Sigmoid colon (tissue), 6 donors: ENCODE measurements at regions not wholly inside any gene's neighbourhood (a gene's known extent, or its start where the extent isn't known, plus 50 kb on each side); places are given as distances from the start of the nearest gene placed in this dataset.

Experiments
- DNase-seq: peaks from one replicate; pipeline ENCODE4 v3.0.0-alpha.2; 2019
- H3K27ac ChIP-seq, 4 donors: fragments of 200-600 bp; sonication (generic); one replicate each; pipeline ENCODE4 v1.5.1; 2016 to 2019; ENCODE audit warnings: mild to moderate bottlenecking in 1 of 4
- H3K27me3 ChIP-seq, 3 donors: fragments of 200-600 bp; sonication (generic); one replicate each; pipeline ENCODE4 v1.5.1; 2019; ENCODE audit warnings: mild to moderate bottlenecking in 1 of 3
- H3K36me3 ChIP-seq, 4 donors: fragments of 200-600 bp; sonication (generic); one replicate each; pipeline ENCODE4 v1.5.1; 2016 to 2019
- H3K4me1 ChIP-seq, 4 donors: fragments of 200-600 bp; sonication (generic); one replicate each; pipeline ENCODE4 v1.5.1; 2017 to 2019
- H3K4me3 ChIP-seq, 4 donors: fragments of 200-600 bp; sonication (generic); one replicate each; pipeline ENCODE4 v1.5.1; 2017 to 2019; ENCODE audit warnings: mild to moderate bottlenecking in 2 of 4, moderate library complexity in 1 of 4
- H3K9me3 ChIP-seq, 4 donors: fragments of 200-600 bp in 3 of 4; sonication (generic) in 3 of 4; one replicate each; pipeline versions ENCODE4 v1.5.1 to v1.6.1; 2013 to 2019
- EP300 ChIP-seq, 4 donors: sonication (generic); formaldehyde crosslinking; IDR thresholded peaks; one replicate each; pipeline ENCODE4 v1.6.1; 2017; ENCODE audit warnings: antibody characterized with exemption in 4 of 4
- POLR2A ChIP-seq, 2 donors: fragments of 450-650 bp; IDR thresholded peaks; one replicate each; pipeline ENCODE4 v1.6.1; 2016; ENCODE audit warnings: antibody characterized with exemption in 2 of 2, mild to moderate bottlenecking in 2 of 2, moderate library complexity in 2 of 2
- POLR2AphosphoS5 ChIP-seq, 4 donors: sonication (generic); formaldehyde crosslinking; IDR thresholded peaks; one replicate each; pipeline ENCODE4 v1.6.1; 2017; ENCODE audit warnings: antibody characterized with exemption in 4 of 4
- WGBS, 2 donors: extraction: QIAGEN DNeasy Blood & Tissue Kit; methylation state at CpG; one replicate each; pipeline ENCODE4 v1.1.7; 2013; 5-methylcytosine and 5-hydroxymethylcytosine counted together
- intact Hi-C: fragments of 100-400 bp; cut with DNase I; formaldehyde crosslinking; loops from one replicate; pipeline ENCODE4 v1.15.1; 2023
- TF ChIP-seq, protein P1 (sequence below), 4 experiments: fragments of 450-650 bp in 3 of 4; fragments of 200-600 bp in 1 of 4; IDR thresholded peaks; one replicate each; pipeline ENCODE4 v1.5.1; 2016 to 2019; ENCODE audit warnings: antibody characterized with exemption in 4 of 4, mild to moderate bottlenecking in 3 of 4, moderate library complexity in 2 of 4
- donor health status: healthy with polysubstance abuse.
- donor health status: healthy.

DNA sequence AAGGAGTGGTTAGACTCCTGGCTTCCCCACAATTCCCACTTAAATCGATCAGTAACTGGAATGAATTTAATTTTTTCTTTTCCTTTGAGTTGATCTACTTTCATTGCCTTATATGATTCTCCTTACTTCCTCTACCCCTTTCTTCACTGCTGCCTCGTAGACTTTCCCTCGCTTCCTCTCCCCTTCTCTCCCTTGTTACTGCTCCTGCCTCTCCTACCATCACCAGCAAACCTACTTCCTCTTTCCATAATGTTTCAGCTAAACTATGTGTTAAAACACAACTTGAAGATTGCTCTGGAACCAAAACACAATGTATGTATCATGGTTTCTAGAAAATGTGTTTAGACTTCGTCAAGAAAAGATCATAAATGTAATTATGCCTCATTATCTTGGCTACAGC is 132.0 kb upstream of the TET2 start:
- Histone ChIP-seq H3K27ac (no peak overlapping the region), H3K36me3 (no peaks in the 10 kb centered on the region), H3K4me1 (no peaks in the 10 kb centered on the region), H3K4me3 (no peak overlapping the region), H3K9me3 (no peaks in the 10 kb centered on the region), H3K27me3 (no peaks in the 10 kb centered on the region)
- intact Hi-C loops: no loop called here
- no peak for DNase-seq
- 44 to 61% methylated on average over 4 of the region's 4 CpGs for WGBS, 2 donors
- TF ChIP-seq EP300 (IDR thresholded peaks at IDR 0.05): no peak
- TF ChIP-seq POLR2AphosphoS5 (IDR thresholded peaks at IDR 0.05): no peak
- TF ChIP-seq, protein P1, sequence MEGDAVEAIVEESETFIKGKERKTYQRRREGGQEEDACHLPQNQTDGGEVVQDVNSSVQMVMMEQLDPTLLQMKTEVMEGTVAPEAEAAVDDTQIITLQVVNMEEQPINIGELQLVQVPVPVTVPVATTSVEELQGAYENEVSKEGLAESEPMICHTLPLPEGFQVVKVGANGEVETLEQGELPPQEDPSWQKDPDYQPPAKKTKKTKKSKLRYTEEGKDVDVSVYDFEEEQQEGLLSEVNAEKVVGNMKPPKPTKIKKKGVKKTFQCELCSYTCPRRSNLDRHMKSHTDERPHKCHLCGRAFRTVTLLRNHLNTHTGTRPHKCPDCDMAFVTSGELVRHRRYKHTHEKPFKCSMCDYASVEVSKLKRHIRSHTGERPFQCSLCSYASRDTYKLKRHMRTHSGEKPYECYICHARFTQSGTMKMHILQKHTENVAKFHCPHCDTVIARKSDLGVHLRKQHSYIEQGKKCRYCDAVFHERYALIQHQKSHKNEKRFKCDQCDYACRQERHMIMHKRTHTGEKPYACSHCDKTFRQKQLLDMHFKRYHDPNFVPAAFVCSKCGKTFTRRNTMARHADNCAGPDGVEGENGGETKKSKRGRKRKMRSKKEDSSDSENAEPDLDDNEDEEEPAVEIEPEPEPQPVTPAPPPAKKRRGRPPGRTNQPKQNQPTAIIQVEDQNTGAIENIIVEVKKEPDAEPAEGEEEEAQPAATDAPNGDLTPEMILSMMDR (IDR thresholded peaks at IDR 0.05): no peak
- TF ChIP-seq POLR2A (IDR thresholded peaks at IDR 0.05): no peak

DNA sequence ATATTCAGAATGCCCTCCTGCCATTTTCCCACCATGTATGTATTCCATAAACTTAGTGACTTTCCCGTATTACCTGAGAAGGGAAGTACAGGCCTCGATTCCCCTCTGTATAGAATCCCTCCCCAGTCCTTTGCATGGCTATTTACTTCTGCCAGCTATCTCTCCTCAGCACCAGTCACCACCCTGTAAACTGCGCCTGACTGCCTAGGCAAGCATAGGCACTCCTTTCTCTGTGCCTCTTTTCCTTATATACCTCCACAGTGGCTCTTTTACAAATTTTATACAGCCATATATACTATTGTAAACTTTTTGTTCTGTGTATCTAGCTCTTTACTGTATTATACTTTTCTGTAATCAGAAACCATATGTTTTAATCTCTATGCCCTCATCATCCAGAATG is 130.9 kb upstream of the TET2 start:
- H3K9me3 ChIP-seq: no peaks in the 10 kb centered on the region
- WGBS, 2 donors: 74 to 93% methylated on average over 3 of the region's 3 CpGs
- H3K36me3 ChIP-seq: no peaks in the 10 kb centered on the region
- H3K4me3 ChIP-seq: no peak overlapping the region
- TF ChIP-seq, protein P1 (IDR thresholded peaks at IDR 0.05): peak in 1 of 4 experiments; percentile 4
- TF ChIP-seq POLR2AphosphoS5 (IDR thresholded peaks at IDR 0.05) (no peak), POLR2A (IDR thresholded peaks at IDR 0.05) (no peak)
- intact Hi-C loops: no loop called here
- DNase-seq: no peak
- no peaks in the 10 kb centered on the region for H3K27me3 ChIP-seq
- no peaks in the 10 kb centered on the region for H3K4me1 ChIP-seq
- no peak overlapping the region for H3K27ac ChIP-seq

DNA sequence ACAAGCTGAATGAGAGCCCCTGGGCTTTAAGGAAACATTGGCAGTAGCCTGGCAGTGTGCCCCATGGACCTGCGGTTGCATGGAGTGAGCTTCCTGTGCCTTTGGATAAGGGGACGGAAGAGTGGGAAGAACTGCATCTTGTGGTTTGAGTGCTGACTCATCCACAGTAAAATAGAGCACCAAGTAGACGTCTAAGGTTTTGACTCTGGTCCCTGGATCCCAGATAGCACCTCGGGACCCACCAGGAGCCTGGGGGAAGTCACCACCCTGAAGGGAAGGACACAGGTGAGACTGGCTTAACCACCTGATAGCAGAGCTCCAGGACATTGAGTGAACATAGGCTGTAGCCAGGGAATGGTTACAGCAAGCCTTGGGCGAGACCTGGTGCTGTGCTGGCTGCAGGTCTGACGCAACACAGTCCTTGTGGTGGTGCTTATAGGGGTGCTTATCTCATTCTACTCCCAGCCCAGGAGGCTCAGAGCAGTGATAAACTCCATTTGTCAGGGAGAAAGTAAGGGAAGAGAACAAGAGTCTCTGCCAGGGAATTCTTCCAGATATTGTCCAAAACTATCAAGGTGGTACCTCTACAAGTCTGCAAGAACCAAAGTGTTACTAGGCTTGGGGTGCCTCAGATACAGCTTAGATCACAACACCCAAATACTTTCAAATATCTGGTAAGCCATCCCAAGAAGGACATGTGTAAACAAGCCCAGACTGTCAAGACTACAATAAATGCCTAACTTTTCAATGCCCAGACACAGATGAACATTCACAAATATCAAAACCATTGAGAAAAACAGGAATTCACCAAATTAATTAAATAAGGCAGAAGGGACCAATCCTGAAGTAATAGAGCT is 123.6 kb upstream of the TET2 start:
- Histone ChIP-seq H3K4me3 (no peak overlapping the region), H3K4me1 (no peaks in the 10 kb centered on the region), H3K9me3 (peaks cover 0 to 4% (median 3%) of the 10 kb centered on the region in 4 donors), H3K36me3 (no peaks in the 10 kb centered on the region), H3K27ac (no peak overlapping the region), H3K27me3 (no peaks in the 10 kb centered on the region)
- DNase-seq: no peak
- 70 to 85% methylated on average over 6 of the region's 6 CpGs for WGBS, 2 donors
- intact Hi-C loops: no loop called here
- no peak for TF ChIP-seq POLR2AphosphoS5 (IDR thresholded peaks at IDR 0.05)
- TF ChIP-seq POLR2A (IDR thresholded peaks at IDR 0.05): no peak
- TF ChIP-seq, protein P1 (IDR thresholded peaks at IDR 0.05): no peak
- TF ChIP-seq EP300 (IDR thresholded peaks at IDR 0.05): no peak

DNA sequence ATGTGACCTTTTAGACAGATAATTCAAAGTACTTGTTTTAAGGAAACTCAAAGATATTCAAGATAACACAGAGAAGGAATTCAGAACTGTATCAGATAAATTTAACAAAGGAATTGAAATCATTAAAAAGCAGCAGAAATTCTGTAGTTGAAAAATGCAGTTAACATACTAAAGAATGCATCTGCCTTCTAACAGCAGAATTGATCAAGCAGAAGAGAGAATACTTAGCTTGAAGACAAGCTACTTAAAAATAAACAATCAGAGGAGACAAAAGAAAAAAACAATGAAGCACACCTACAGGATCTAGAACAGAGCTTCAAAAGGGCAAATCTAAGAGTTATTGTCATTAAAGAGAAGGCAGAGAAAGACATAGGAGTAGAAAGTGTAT is 123.0 kb upstream of the TET2 start:
- TF ChIP-seq POLR2AphosphoS5 (IDR thresholded peaks at IDR 0.05) (no peak), POLR2A (IDR thresholded peaks at IDR 0.05) (no peak), EP300 (IDR thresholded peaks at IDR 0.05) (no peak)
- TF ChIP-seq, protein P1 (IDR thresholded peaks at IDR 0.05): no peak
- Histone ChIP-seq H3K9me3 (peaks cover 0 to 4% (median 3%) of the 10 kb centered on the region in 4 donors), H3K36me3 (no peaks in the 10 kb centered on the region), H3K4me1 (no peaks in the 10 kb centered on the region), H3K27me3 (no peaks in the 10 kb centered on the region), H3K4me3 (no peak overlapping the region), H3K27ac (no peak overlapping the region)
- DNase-seq: no peak
- intact Hi-C loops: no loop called here
